ENCODE measurements at regions not wholly inside any gene's neighbourhood (a gene's known extent, or its start where the extent isn't known, plus 50 kb on each side); places are given as distances from the start of the nearest gene placed in this dataset.
"Not testable (repeated sequence)": the region's sequence is repeated elsewhere in the genome, so short reads cannot be mapped to it uniquely, and the experiment has no call there.

- intact Hi-C loops (cut with DNase I): no loop called here
- peak in 1 of 2 donors; percentile 66 for DNase-seq (ENCODE audit: low spot score in 2 of 2)
- H3K27ac ChIP-seq: no peak overlapping the region
Measured at GRCh38 chr3:194871143-194871863, 185.6 kb downstream of the FAM43A start.

GRCh38 chr3:194871864-194872668 is 186.4 kb downstream of the FAM43A start:
- DNase-seq (ENCODE audit: low spot score in 2 of 2): peak in 1 of 2 donors; percentile 55
- Histone ChIP-seq H3K4me1 (peaks cover 0 to 16% of the 10 kb centered on the region in 2 donors), H3K27me3 (no peaks in the 10 kb centered on the region), H3K9me3 (no peaks in the 10 kb centered on the region), H3K36me3 (no peaks in the 10 kb centered on the region), H3K4me3 (no peak overlapping the region), H3K27ac (no peak overlapping the region)
- no peak for TF ChIP-seq CTCF (IDR thresholded peaks at IDR 0.05)
- intact Hi-C loops (cut with DNase I): no loop called here

More at GRCh38 chr3:194871143-194871863, 185.6 kb downstream of the FAM43A start:
- Histone ChIP-seq H3K27me3 (no peaks in the 10 kb centered on the region), H3K4me1 (peaks cover 0 to 9% of the 10 kb centered on the region in 2 donors), H3K4me3 (no peak overlapping the region), H3K9me3 (no peaks in the 10 kb centered on the region), H3K36me3 (no peaks in the 10 kb centered on the region)
- TF ChIP-seq CTCF (IDR thresholded peaks at IDR 0.05): no peak

GRCh38 chr3:194872669-194872977 is 186.9 kb downstream of the FAM43A start:
- DNase-seq (ENCODE audit: low spot score in 2 of 2): peak in 1 of 2 donors; percentile 5
- H3K9me3 ChIP-seq: no peaks in the 10 kb centered on the region
- H3K36me3 ChIP-seq: no peaks in the 10 kb centered on the region
- TF ChIP-seq CTCF (IDR thresholded peaks at IDR 0.05): no peak
- no peak overlapping the region for H3K4me3 ChIP-seq
- intact Hi-C loops (cut with DNase I): no loop called here
- peaks cover 0 to 16% of the 10 kb centered on the region in 2 donors for H3K4me1 ChIP-seq
- H3K27me3 ChIP-seq: no peaks in the 10 kb centered on the region
- H3K27ac ChIP-seq: no peak overlapping the region

GRCh38 chr3:194873474-194873873 is 187.8 kb downstream of the FAM43A start:
- H3K9me3 ChIP-seq; H3K4me3 ChIP-seq; H3K36me3 ChIP-seq; H3K27me3 ChIP-seq; intact Hi-C loops (cut with DNase I); H3K27ac ChIP-seq: not testable (repeated sequence)
- H3K4me1 ChIP-seq: peaks cover 0 to 16% of the 10 kb centered on the region in 2 donors
- DNase-seq (ENCODE audit: low spot score in 2 of 2): peak in 1 of 2 donors; percentile 30

- peak in 1 of 2 donors; percentile 41 for DNase-seq (ENCODE audit: low spot score in 2 of 2)
- Histone ChIP-seq H3K9me3 (no peaks in the 10 kb centered on the region), H3K4me1 (peaks cover 0 to 16% of the 10 kb centered on the region in 2 donors), H3K27ac (no peak overlapping the region), H3K4me3 (no peak overlapping the region), H3K36me3 (no peaks in the 10 kb centered on the region), H3K27me3 (no peaks in the 10 kb centered on the region)
- intact Hi-C loops (cut with DNase I): no loop called here
- TF ChIP-seq CTCF (IDR thresholded peaks at IDR 0.05): no peak
Measured at GRCh38 chr3:194874206-194874605, 188.5 kb downstream of the FAM43A start.

- Histone ChIP-seq H3K27me3 (no peaks in the 10 kb centered on the region), H3K4me3 (no peak overlapping the region), H3K9me3 (no peaks in the 10 kb centered on the region), H3K36me3 (no peaks in the 10 kb centered on the region), H3K27ac (no peak overlapping the region), H3K4me1 (peaks cover 0 to 16% of the 10 kb centered on the region in 2 donors)
- peak in 1 of 2 donors; percentile 19 for DNase-seq (ENCODE audit: low spot score in 2 of 2)
- intact Hi-C loops (cut with DNase I): no loop called here
- no peak for TF ChIP-seq CTCF (IDR thresholded peaks at IDR 0.05)
Measured at GRCh38 chr3:194874783-194875182, 189.1 kb downstream of the FAM43A start.

Data from ascending aorta (tissue), 2 donors.